GM19025 (cell line): ENCODE measurements at regions not wholly inside any gene's neighbourhood (a gene's known extent, or its start where the extent isn't known, plus 50 kb on each side); places are given as distances from the start of the nearest gene placed in this dataset.

Experiments used
- ATAC-seq: cut with Tn5 transposase; IDR thresholded peaks from one replicate; pipeline ENCODE4 v1.9.1; 2021; ENCODE audit warnings: mild to moderate bottlenecking, low read depth, moderate library complexity; ENCODE audit not compliant: unreplicated experiment

- no peak for ATAC-seq
These were observed 86.2 kb upstream of the CNKSR3 start for GRCh38 chr6:154596701-154597100.

DNA sequence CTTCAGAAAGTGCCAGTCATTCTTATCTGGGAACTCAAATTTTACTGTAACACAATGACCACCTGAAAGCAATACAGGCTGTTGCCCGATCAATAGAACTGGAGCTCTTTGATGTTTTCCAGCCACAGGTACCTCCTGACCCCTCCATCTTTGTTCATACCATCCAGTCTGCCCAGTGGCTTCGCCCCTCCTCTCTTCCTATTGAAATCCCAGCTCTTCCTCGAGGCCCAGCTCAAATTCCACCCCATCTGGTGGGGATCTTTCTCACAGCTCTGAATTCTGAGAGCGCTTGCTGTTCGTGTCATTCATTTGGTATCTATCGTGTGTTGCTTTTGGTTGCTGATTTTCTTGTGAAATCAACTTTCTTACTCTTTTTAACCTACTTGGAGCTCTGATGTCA lies 87.9 kb upstream of the CNKSR3 start:
- ATAC-seq: no peak

DNA sequence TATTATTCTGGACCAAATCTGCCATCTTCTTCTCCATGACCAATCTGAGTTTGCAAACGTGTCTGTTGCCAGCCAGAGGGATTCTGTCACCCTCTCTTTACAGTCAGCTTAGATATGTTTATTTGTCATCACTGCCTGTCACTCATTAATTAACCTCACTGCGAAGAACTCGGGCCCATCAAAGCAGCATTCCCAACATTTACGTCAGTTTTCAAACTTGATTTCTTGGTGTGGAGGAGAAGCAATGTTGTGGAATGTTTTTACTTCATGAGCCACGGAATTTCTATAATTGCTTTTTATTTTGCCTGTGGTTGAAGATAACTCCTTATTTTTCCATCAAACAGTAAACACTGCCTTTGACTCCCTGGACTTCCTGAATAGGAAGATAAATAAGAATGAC lies 91.8 kb upstream of the CNKSR3 start:
- no peak for ATAC-seq

DNA sequence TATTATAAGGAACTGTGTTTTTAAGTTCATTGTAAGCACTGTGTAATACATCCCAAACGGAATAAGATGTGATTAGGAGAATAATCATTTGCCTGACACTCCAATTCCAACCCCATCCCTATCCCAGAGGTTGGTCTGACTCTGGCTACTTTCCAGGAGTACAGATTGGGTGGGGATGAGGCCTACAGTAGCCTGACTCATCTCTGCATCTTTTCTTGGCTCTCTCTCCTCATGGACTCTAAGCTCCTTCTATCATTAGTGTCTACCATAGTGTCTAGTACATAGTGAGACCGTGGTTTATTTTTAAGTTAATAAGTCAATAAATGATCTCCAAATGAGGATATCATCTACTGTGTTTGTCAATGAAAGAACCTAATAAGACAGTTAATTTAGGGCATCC lies 92.2 kb upstream of the CNKSR3 start:
- no peak for ATAC-seq

GRCh38 chr6:154604119-154604518 lies 93.6 kb upstream of the CNKSR3 start:
- ATAC-seq: no peak

DNA sequence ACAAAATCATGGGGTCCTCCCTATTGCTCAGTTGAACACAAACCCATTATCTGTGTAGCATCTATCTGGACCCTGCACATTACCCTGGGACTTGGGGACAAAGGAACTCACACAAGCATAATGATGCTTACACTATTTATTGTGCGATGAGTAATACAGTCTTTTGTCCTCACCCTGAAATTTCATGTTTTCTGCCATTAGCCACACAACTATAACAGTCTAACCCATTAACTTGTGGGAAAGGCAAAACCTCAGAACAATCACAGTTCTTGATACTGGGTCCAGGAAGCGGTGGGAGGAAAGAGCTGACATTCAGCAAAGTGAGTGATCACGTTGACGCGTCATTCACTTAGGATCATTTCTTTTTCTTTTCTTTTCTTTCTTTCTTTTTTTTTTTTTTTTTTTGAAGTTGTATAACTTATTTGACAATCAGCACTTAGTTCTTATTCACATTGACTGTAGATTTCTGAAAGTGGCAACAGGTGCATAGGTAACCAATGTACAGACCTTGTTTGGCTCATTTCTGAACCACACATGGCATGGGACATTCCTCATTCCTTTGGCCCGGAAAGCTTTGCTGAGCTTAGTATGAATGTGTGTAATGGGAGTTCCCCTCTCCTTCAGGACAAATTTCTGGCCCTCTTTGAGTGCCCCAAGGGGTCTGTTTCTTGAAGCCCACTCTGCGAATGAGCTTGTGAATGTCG lies 94.8 kb upstream of the CNKSR3 start:
- peak; percentile 46 for ATAC-seq

GRCh38 chr6:154605882-154606370 lies 95.4 kb upstream of the CNKSR3 start:
- no peak for ATAC-seq

GRCh38 chr6:154606457-154606856 lies 96.0 kb upstream of the CNKSR3 start:
- peak; percentile 74 for ATAC-seq

DNA sequence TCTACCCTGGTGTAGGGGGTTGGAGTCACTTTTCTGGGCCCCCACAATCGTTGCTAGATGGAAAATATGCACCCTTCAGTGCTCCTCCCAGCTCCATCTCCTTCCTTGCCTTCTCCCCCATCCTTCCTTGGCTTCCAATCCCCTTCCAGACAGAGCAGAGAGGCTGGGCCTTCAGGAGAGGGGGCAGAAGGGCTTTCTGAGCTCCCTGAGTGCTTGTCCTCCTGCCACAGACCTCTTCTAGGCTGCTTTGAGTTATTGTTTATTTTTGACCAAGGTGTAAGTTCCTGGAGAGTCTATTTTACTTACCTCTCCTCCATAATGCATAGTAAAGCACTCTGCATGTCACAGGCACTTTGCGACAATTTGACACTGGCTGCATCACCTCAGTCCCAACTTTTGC lies 96.4 kb upstream of the CNKSR3 start:
- no peak for ATAC-seq

DNA sequence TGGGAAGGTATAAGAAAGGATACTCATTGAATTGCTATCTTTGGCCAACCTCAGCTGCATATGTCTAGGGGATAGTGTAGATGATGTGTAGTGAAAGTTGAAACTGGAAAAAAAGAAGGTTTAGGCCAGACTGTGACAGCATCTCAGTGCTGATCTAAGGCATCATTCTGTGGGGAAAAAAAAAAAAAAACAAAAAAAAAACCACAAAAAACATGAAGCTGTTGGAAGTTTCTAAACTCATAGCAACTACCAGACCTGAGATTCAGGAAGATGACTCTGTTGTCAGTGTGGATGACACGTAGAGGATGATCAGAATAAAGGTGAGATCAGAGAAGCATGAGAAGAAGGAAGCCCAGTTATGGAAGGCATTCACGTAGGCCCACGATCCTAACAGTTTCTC lies 100.8 kb upstream of the CNKSR3 start:
- ATAC-seq: peak; percentile 31

DNA sequence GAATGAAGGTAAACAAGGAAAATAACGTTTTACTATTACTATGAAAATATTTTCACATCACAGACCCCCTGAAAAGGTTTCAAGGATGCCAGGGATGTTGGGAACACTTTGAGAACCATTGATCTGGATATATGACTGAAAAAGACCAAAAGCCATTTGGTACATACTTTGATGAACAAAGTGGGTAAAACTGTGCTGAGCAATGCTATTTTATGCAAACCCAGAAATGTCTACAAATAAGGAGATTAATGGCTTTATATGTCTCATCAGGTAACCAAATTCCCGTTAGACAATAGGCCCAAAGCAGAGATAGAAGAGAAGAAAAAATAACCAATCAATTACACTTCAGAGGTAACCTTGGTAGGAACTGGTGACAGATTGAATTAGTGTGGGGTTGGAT lies 101.4 kb upstream of the CNKSR3 start:
- no peak for ATAC-seq

GRCh38 chr6:154613137-154613676 lies 102.7 kb upstream of the CNKSR3 start:
- ATAC-seq: no peak

GRCh38 chr6:154614101-154614500 lies 103.6 kb upstream of the CNKSR3 start:
- ATAC-seq: no peak

DNA sequence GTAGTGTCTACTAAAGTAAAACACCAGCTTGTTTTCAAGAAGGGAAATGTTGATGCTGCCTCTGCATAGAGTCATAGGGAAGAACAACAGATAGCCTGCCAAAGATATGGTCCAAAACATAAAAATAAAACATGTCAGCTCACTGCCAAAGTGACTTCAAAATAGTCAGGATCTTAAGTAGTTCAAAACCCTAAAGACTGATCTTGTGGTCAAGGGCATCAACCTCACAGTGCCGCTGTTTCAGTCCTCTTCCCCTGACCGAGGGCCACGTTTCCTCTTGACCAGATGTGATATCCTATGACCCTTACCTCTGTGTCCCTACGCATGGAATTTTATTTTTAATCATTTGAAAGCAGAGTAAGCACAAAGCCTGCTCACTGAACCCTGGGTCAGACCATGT lies 104.2 kb upstream of the CNKSR3 start:
- no peak for ATAC-seq

- no peak for ATAC-seq
These were observed 105.1 kb upstream of the CNKSR3 start for GRCh38 chr6:154615483-154616025.

GRCh38 chr6:154617175-154617574 lies 106.7 kb upstream of the CNKSR3 start:
- no peak for ATAC-seq

DNA sequence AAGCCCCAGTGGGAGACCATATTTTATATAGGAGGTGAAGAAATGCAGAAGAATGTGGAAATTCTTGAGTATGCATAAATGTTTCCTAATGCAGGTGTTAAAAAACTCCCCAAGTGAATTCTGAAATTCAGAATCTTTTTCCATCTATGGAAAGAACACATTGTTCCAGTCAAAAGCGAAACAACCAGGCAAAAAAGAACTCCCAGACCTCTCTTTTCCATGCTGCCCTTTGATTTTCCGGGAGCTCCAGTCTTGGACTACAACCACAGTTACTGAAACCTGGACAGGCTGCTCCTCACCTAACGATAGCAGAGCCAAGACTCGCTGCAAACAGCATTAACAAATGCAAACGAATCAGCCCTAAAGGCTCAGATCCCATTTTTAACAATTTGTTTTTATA lies 108.7 kb upstream of the CNKSR3 start:
- no peak for ATAC-seq

GRCh38 chr6:154621686-154622085 lies 111.2 kb upstream of the CNKSR3 start:
- no peak for ATAC-seq

- no peak for ATAC-seq
These were observed 110.4 kb upstream of the SCAF8 start for GRCh38 chr6:154622618-154623336.

DNA sequence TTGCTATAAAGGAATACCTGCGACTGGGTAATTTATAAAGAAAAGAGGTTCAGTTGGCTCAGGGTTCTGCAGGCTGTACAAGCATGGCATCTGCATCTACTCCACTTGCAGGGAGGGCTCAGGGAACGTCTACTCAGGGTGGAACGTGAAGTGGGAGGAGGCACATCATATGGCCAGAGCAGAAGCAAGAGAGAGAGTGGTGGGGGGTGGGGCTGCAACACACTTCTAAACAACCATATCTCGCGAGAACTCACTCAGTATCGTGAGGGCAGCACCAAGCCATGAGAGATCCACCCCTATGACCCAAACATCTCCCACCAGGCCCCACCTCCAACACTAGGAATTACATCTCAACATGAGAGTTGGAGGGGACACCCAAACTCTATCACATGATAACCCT lies 109.8 kb upstream of the SCAF8 start:
- no peak for ATAC-seq

DNA sequence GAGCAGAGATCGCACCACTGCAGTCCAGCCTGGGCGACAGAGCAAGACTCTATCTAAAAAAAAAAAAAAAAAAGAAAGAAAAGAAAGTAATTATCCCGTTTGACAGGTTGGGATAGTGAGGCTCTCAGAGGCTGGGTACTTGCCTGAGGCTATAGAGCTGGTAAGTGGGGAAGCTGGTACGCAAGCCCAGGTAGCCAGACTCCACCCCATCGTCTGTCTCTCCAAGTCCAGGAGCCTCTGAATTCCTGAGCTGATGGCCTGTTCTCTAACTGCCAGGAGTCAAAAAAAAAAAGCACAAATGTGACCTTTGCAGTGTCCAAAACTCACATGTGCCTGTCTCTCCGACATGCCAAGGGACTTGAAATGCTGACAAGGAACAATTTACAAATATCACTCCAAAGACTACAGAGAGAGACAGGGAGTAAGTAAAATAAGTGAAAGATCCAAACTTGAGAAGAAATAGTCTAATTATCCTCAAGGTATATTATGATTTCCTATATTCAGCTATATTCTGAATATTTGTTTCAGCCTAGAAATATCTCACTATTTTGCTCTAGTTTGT lies 109.1 kb upstream of the SCAF8 start:
- ATAC-seq: no peak
